GM21825 (cell line): ENCODE measurements at regions not wholly inside any gene's neighbourhood (a gene's known extent, or its start where the extent isn't known, plus 50 kb on each side); places are given as distances from the start of the nearest gene placed in this dataset.

Experiments used
- ATAC-seq: cut with Tn5 transposase; IDR thresholded peaks from one replicate; pipeline ENCODE4 v1.9.1; 2021; ENCODE audit warnings: mild to moderate bottlenecking, moderate library complexity; ENCODE audit not compliant: unreplicated experiment

GRCh38 chr3:193844472-193844871, 251.5 kb downstream of the OPA1 start:
- no peak for ATAC-seq

- ATAC-seq, result no peak
These were observed 252.1 kb downstream of the OPA1 start for GRCh38 chr3:193845144-193845543.

DNA sequence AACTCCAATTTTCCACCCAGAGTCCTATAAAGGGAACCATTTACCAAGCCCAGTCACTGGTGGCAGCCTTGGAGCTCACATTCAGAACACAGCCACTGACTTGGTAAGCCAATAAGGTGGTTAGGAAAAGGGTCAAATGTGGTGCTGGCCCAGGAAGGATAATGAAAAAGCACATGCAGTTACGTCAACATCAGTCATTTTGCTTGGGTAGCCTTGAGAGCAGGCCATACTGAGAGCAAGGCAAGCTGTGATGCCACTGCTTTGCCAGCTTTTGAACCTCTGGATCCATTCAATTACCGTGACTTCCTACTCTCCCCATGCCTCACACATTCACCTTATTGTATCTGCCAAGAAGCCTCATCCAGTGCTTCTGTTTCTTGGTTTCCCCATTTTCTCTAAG, 253.6 kb downstream of the OPA1 start:
- ATAC-seq, result no peak

DNA sequence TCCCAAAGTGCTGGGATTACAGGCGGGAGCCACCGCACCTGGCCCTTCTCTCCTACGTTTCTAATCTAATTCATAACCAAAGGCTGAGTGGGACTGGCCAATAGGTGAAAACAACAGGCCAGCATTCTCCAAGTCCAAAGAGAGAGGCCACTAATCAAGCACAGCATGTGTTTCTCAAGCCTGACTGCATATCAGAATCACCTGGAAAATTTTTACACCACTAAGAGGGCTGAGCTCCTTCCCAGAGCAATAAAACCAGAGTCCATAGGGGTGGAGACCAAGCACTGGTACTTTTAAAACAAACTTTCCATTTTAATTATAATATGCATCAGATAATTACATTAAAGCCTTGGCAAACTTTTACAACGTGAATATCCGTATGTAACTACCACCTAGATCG, 254.4 kb downstream of the OPA1 start:
- ATAC-seq, result no peak

DNA sequence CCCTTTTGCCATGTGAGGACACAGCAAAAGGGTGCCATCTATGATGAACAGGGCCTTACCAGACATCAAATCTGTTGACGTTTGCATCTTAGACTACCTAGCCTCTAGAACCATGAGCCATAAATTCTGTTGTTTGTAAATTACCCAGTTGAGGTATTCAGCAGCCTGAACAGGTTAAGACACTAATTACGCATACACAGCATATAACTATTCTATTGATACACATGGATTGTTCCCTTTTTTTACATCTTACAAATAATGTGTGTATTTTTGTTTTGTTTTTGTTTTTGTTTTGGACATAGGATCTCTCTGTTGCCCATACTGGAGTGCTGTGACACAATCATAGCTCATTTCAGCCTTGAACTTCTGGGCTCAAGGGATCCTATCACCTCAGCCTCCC, 255.5 kb downstream of the OPA1 start:
- no peak for ATAC-seq

GRCh38 chr3:193850084-193850619, 257.1 kb downstream of the OPA1 start:
- ATAC-seq, result no peak

DNA sequence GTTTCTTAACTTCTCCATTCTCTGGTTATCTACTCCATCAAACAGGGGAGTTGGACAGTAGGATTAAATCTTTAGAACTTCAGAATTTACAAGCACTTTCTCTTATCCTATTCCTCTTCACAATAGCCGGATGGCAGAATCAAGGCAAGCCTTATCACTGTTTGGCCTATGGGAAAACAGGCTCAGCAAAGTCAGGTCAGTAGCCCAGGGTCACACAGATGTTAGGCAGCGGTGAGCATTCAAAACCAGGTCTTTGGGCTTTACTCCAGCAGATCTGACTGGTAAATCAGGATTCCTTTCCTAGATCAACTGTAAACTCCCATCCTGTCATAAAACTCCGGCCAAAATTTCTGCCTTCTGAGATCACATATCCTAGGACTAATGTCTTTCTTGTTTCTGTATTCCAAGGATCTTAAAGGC, 258.4 kb downstream of the OPA1 start:
- no peak for ATAC-seq

GRCh38 chr3:193851941-193852674, 259.1 kb downstream of the OPA1 start:
- no peak for ATAC-seq

DNA sequence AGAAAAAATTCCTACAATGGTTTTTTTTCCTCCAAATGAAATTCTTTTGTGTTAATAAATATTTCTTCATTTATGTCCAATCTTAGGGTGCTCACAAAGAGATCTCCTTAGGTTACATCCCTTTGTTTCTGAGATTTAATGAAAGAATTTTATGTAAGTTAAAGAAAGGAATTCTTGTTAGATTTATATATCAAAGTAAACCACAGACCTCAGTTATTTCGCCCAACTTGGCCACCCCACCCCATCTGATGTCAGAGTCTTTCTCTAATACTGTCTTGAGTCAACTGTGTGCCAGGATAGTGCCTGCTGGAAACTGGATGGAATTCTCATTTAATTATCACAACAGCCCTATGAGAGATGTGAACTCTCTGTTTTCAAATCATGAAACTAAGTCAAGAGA, 259.9 kb downstream of the OPA1 start:
- no peak for ATAC-seq

GRCh38 chr3:193853511-193854219, 260.7 kb downstream of the OPA1 start:
- no peak for ATAC-seq

DNA sequence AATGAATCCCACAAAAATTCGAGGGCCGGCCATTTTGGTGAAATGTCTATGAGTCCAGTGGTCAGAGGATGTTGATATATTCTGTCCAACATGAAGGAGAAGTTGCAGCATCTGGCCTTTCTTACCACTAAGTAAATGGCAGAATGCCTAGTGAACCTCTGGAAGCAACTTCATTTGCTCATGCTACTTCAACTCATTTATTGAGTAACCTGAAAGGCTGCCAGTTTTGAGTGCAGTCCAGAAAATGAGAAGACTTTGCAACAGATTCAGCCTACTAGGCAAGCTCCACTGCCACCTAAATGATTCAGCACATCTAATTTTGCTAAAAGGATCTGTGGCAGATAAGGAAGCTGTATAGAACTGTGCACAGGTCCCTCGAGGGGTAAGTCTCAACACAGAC, 265.0 kb downstream of the OPA1 start:
- ATAC-seq, result no peak

DNA sequence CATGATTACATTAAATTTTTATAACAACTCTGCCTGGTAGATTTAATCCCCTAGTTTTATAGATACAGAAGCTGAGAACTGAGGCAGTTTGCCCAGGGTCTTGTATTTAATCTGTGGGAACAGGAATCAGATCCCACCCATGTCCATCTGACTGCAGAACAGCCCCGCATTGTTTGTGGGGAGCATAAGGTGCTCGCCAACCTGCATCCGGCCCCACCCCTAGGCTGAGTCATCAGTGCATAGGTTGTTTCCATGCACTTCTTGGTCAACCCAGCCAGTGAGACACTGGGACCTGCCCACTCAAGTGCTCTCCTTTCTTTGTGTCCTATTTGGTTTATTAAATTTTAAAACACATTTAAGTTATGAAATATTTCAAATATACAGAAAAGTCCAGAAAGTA, 266.2 kb downstream of the OPA1 start:
- no peak for ATAC-seq

DNA sequence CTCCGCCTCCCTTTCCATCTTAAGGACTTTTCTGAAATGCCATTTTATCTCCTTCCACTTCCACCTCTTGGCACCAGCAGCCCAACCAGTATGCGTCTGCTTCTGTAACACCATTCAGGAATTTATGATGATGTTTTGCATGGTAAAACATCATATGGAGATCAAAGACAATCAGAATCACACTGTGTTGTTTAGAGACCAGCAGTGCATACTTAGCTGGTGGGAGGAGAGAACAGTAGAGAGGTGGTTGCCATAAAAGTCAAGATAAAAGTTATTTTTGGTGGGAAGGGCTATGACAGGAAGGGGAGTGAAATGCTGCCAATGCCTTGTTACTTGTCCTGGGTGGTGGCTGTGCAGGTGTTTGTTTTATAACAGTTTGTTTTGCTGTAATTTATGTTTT, 268.0 kb downstream of the OPA1 start:
- no peak for ATAC-seq

DNA sequence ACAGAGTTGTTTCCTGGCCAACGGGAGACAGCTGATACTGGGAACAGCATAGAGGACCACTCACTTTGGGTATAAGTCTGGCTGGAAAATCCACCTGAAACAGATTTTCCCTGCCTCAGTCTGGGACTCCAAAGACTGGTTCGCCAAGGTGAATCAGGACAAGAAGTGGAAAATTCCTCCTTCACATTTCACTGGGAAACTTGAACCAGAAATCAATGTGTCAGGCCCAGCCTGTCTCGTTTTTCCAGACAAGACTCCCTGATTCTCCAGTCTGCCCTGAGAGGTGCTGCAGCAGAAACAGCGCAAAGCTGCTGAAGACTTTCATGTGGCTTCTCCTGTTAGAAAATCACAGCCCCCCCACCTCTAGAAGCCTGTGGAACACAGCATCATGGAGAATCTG, 269.8 kb downstream of the OPA1 start:
- no peak for ATAC-seq

DNA sequence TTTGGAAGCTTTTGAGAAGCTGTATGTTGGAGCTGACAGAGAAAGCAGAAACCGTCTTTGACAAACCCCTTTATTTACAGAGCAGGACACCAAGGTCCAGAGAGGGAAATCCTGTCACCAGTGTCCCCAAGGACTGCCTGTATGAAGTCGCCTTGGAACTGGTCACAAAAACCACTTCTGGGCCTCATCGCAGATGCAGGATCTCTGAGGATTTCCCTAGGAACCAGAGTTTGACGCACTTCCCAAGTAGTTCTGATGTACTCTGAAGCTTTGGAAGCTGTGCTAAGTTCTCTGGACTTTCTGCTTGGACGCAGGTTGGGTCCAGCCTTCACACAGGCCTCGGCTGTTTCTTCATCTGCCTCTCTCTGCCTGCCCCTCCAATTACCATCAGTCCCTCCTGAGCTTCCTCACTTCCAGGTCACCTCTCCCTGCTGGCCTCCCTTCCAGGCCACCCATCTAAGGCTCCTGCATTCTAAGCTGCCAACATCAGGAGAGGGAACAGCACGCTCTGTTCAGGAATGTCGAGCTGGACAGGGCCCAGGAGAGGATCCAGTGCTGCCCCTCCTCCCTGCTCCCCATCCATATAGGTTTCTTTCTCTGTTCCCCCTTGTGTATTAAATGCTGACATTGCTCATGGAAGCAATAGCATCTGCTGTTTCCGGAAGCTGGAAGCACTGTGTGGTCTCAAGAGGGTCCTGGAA, 270.8 kb downstream of the OPA1 start:
- no peak for ATAC-seq

GRCh38 chr3:193865339-193865738, 270.6 kb upstream of the HES1 start:
- peak; percentile 82 for ATAC-seq

- no peak for ATAC-seq
These were observed 270.0 kb upstream of the HES1 start for GRCh38 chr3:193865896-193866480.

GRCh38 chr3:193868590-193868989, 267.4 kb upstream of the HES1 start:
- ATAC-seq, result peak; percentile 33

- no peak for ATAC-seq
These were observed 266.4 kb upstream of the HES1 start for GRCh38 chr3:193869221-193870201.
